Lower leg skin (tissue), 4 donors: ENCODE measurements at regions not wholly inside any gene's neighbourhood (a gene's known extent, or its start where the extent isn't known, plus 50 kb on each side); places are given as distances from the start of the nearest gene placed in this dataset.
A peak's percentile ranks its signal among the peaks of the same experiment; 100 is the strongest.

ENCODE experiments used
- DNase-seq, 2 donors: peaks; one replicate each; pipeline ENCODE4 v3.0.0-alpha.2; 2019; ENCODE audit warnings: low spot score in 2 of 2
- H3K4me3 ChIP-seq: fragments of 200-600 bp; sonication (generic); 2 replicates; pipeline ENCODE4 v1.5.1; 2017; ENCODE audit warnings: mild to moderate bottlenecking, low read depth; ENCODE audit not compliant: poor library complexity, severe bottlenecking
- CTCF ChIP-seq, 3 donors: fragments of 450-650 bp; IDR thresholded peaks; one replicate each; pipeline ENCODE4 v1.5.1; 2016; ENCODE audit warnings: antibody characterized with exemption in 3 of 3, mild to moderate bottlenecking in 3 of 3, moderate library complexity in 2 of 3
- POLR2A ChIP-seq, 2 donors: fragments of 450-650 bp; IDR thresholded peaks; one replicate each; pipeline ENCODE4 v1.6.1; 2016 to 2017; ENCODE audit warnings: antibody characterized with exemption in 2 of 2, mild to moderate bottlenecking in 1 of 2, moderate library complexity in 1 of 2
- WGBS, 2 donors: methylation state at CpG; one replicate each; pipeline ENCODE4 v1.1.5; 2018; 5-methylcytosine and 5-hydroxymethylcytosine counted together
- intact Hi-C: fragments of 100-400 bp; cut with DNase I; formaldehyde crosslinking; loops from one replicate; pipeline ENCODE4 v1.15.0; 2023; ENCODE audit warnings: low total_unique reads

- WGBS, 2 donors, result 69% methylated on average over 12 of the region's 12 CpGs
- intact Hi-C loops, result no loop called here
- no peak overlapping the region for H3K4me3 ChIP-seq
- TF ChIP-seq CTCF (IDR thresholded peaks at IDR 0.05) (no peak), POLR2A (IDR thresholded peaks at IDR 0.05) (no peak)
- DNase-seq, result no peak
Measured at GRCh38 chr5:168042284-168043068, 249.0 kb upstream of the WWC1 start.

- intact Hi-C loops, result no loop called here
- TF ChIP-seq POLR2A (IDR thresholded peaks at IDR 0.05) (no peak), CTCF (IDR thresholded peaks at IDR 0.05) (no peak)
- DNase-seq, result no peak
- 58 to 74% methylated on average over 4 of the region's 4 CpGs for WGBS, 2 donors
- no peak overlapping the region for H3K4me3 ChIP-seq
Measured at GRCh38 chr5:168046163-168046562, 245.3 kb upstream of the WWC1 start.

GRCh38 chr5:168047043-168047668, 244.3 kb upstream of the WWC1 start:
- WGBS, 2 donors, result 39 to 44% methylated on average over 11 of the region's 11 CpGs
- TF ChIP-seq POLR2A (IDR thresholded peaks at IDR 0.05), result no peak
- no peak for TF ChIP-seq CTCF (IDR thresholded peaks at IDR 0.05)
- intact Hi-C loops, result no loop called here
- DNase-seq, result peak in 1 of 2 donors; percentile 20
- no peak overlapping the region for H3K4me3 ChIP-seq

GRCh38 chr5:168047669-168048111, 243.8 kb upstream of the WWC1 start:
- intact Hi-C loops, result no loop called here
- 35 to 58% methylated on average over 1 of the region's 1 CpG for WGBS, 2 donors
- DNase-seq, result no peak
- TF ChIP-seq POLR2A (IDR thresholded peaks at IDR 0.05) (no peak), CTCF (IDR thresholded peaks at IDR 0.05) (no peak)
- no peak overlapping the region for H3K4me3 ChIP-seq

- WGBS, 2 donors, result 81 to 91% methylated on average over 1 of the region's 1 CpG
- H3K4me3 ChIP-seq, result no peak overlapping the region
- intact Hi-C loops, result no loop called here
- no peak for TF ChIP-seq CTCF (IDR thresholded peaks at IDR 0.05)
- no peak for DNase-seq
Measured at GRCh38 chr5:168048486-168048885, 243.0 kb upstream of the WWC1 start.
